Hippocampal formation (tissue), 2 donors: ENCODE measurements at regions not wholly inside any gene's neighbourhood (a gene's known extent, or its start where the extent isn't known, plus 50 kb on each side); places are given as distances from the start of the nearest gene placed in this dataset.
"Not testable (repeated sequence)": the region's sequence is repeated elsewhere in the genome, so short reads cannot be mapped to it uniquely, and the experiment has no call there.

Experiments used
- DNase-seq, 2 donors: peaks; one replicate each; lab custom pipeline; 2025; lab: John Stamatoyannopoulos, UW

DNA sequence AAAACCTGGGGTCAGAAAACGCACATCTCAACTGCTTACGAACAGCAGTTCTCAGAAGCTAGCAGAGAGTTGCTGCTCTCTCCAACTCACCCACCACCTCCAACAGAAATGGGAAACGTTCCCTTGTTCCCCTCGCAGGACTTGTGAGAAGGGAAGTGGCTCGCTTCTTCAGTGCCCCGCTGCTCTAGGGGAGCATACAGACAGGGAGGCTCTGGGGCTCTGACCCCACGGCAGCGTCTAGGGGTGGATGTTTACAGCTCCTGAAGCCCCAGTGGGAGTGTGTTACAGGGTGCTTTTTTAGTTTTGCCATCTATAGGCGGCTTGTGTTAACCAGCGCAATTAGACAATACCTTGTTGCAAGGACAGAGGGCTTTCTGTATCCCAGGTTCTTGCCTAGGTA, 267.7 kb upstream of the ACTBL2 start:
- no peak for DNase-seq

DNA sequence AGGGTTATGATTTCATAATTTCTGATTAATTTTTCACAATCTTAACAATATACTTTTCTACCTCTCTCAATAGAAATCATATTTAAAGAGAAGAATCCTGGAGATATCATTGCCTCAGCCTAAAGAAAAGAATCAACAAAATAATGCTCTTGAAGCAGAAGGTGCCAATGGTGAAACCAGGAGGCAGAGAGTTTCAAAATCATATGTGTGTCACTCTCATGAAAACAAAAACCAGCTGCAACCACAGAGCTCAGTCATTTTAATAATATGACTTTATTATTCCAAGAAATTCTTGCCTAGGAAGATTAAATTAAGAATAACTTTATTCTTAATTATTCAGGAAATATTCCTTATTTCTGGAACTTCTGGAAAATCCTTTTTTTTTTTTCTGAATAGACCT, 266.8 kb upstream of the ACTBL2 start:
- DNase-seq: no peak

DNA sequence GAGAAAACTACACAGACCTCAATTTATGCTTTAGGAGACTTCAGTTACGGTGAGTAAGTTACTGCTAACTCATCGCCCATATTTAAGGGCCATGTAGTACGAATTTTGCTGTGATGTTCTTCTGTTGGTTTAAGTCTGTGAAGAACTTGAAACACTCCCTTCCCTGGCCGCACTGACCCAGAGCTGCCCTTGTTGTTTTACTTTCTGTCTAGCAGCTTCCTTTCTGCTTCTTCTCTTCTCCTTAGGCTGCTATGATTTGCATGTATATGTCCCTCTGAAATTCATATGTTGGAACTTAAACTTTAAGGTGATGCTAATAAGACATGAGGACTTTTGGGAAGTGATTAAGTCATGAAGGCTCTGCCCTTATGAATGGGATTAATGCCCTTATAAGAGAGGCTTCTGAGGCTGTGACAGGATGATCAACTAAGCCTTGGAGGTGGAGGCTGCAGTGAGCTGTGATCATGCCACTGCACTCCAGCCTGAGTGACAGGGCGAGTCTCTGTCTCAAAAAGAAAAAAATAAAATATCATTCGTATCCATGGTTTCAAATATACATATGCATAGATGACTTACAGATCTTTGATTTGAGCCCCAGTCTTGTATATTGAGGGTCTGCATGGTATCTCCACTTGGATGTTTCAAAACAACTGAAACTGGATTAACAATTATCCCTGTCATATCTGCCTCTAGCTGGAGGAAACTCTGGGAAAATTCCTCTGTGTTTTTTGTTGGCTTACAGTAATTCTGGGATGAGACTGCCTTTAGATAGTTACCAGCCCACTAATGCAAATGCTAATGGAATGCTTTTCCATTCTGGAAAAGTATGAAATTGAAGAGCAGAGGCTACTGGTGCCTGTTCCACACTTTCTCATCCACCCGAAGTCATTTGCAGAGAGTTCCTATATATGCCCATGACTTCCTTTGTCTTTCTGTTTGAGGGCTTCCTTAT, 263.4 kb upstream of the ACTBL2 start:
- no peak for DNase-seq

DNA sequence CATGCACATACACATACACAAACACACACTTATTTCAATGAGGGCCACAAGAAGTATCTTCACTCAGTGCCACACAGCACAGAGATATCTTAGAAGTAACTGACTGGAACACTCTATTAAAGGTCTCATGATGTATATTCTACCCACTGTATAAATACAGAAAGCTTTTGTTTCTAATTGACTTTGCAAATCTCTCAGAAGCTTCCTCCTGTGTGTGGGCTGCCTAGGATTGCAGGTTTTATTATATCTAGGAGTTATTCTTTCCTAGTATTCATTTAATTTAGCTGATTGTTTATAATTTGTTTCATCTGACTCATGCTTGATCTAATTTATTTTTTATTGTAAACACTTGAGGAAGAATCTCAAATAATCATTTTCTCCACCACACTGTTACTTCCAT, 262.4 kb upstream of the ACTBL2 start:
- DNase-seq: no peak

DNA sequence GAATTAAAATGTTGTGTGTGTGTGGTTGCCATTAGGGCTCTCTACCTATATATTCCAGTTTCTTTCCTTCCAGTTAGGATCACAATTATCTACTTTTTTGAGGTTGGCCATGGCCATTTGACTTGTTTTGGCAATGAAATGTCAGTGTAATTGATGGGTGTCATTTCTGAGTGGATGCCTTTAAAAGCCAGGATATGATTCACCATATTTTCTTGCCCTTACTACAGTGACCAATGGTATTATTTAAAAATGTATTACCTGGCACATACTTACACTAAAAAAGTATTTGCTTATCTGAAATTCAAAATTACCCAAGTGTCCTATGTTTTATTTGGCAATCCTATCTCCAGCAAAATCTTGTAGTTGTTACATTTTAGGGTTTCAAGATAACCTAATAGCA, 258.7 kb upstream of the ACTBL2 start:
- no peak for DNase-seq

DNA sequence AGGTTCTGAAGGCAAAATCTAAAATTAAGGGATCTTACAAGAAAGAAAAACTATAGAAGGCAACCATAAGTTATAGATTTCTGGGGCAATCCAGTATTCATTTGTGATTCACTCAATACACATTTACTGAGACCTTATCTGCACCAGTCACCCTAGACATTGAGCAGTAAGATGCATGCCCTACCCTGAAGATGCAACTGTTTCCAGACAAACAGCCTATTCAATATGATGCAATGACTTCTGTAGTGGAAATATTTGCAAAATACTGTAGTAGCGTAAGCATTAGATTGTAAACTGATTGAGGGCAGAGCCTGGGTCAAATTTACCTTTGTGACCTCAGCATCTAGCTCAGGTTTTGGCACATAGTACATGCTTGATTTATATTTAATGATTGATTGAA, 256.2 kb upstream of the ACTBL2 start:
- DNase-seq: no peak

DNA sequence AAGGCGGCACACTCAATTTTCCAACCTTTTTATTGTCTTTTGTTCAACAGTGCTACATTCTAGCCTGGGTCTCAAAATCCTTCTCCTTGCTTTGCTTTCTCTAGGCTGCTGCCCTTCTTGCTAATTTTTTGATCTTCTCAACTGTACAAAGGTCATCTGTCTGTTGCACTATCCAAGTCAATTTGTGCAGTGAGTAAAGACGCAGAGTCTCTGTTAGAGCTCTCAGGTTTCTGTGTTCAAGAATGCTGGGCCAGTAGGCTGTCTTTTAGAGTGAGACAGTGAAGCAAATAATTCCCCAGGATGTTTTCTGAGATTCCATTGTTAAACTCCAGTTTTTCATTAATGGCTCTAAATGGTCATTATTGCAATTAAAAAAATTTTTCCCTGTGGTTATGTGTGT, 255.7 kb upstream of the ACTBL2 start:
- DNase-seq: no peak

DNA sequence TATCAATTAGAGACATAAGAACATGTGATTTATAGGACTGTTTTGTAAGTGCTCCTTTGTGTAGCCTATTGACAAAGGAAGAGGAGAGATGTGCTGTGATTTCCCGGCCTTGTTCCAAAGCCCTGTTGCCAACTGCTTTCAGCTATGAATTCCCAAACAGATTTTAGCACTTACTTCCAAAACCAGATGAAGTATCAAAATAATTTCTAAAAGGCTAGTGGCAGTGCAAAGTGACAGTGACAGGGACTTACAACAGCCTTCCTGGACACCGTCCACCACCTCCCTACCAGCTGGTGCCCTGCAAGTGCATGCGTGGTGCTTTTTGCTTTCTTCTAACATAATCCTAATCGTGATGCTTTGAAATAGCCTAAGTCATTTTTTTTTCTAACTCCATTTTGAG, 254.1 kb upstream of the ACTBL2 start:
- peak in 1 of 2 donors; percentile 58 for DNase-seq

DNA sequence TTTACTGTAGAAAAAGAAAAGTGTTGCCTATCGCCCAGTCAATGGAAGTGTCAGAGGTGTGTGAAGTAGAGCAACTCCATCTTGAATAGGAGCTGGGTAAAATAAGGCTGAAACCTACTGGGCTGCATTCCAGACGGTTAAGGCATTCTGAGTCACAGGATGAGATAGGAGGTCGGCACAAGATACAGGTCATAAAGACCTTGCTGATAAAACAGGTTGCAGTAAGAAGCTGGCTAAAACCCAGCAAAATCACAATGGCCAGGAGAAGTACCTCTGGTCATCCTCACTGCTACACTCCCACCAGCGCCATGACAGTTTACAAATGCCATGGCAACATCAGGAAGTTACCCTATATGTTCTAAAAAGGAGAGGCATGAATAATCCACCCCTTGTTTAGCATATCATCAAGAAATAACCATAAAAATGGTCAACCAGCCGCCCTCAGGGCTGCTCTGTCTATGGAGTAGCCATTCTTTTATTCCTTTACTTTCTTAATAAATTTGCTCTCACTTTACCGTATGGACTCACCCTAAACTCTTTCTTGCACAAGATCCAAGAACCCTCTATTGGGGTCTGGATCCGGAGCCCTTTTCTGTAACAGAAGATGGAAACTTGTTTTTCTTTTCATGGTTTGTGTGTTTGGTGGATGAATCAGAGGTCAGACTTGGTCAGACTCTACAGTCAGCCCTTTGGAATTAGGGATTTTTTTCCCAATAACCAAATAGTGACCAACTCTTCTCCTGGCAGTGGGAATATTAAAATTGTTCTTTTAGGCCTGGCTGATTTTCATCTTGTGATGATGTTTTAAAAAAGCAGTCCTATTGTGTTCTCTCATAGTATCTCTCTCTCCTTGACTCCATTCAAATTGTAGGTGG, 252.9 kb upstream of the ACTBL2 start:
- not testable (repeated sequence) for DNase-seq

DNA sequence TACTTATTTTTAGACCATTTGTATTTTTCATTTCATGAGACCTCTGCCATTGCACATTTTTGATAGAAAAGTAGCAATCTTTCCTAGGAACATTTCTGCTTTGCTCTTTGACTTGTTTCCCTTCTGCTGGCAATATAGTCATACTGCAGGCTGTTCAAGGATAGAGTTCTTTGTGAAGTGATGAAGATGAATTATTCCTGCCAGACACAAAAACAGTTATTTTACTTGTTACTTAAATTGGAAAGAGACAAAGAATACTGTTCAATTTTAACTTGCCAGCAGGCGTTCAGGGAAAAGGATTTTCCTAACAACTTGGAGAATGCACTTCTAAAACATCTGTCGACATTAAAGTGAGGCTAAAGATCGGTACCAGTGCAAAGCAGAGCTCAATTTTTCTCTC, 251.7 kb upstream of the ACTBL2 start:
- peak in 1 of 2 donors; percentile 7 for DNase-seq

DNA sequence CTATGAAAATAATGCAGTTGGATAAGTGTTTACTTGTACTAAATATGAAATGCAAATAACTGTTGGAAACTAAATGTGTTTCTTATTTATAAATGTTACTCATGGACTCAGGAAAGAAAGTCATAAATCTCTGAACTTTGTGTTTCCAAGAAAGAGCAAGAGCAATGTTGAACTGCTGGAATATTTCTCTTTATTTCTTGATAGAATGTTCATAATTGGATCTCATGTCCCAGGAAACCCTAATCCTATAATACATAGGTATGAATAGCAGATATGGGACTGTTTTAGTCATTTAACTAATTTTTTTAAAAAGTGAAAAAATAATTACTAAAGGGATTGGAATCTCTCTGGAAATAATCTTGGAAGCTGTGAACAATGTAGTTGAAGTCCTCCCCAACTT, 245.0 kb upstream of the ACTBL2 start:
- DNase-seq: no peak

DNA sequence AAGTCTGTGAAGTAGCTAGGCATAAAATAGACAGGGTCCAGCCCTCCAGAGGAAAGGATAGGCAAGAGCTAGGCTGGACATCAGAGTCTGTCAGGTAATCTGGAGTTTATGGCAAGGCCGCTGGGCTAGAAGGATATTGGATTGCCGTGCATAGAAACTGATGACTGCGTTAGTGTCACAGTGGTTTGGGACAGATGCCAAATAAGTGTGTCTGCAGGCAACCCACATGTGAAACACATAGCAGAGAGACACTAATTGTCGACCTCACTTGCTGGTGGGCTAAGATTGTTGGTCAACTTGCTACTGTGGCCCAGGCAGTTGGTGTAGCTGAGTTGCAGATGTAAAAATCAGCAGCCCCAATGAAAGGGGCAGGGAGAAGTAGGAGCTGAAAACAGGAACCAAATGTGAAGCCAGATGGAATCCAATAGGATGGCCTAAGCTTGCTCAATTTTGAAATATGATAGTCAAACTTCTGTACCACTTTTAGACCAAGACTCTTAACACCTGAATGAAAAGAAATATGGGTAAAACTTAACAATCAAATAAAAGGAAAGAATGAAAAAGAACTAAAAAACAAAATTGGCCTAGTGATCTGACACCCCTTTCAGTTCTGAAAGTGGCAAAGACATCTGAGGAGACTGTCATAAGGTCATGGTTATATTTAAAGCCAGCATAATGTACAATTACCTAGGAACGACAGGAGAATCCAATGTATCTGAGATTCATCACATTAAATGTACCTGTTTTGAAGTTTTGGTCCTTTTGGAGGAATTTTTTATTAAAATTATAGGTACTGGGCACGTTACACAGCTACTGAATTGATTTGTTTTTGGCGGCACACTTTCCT, 243.3 kb upstream of the ACTBL2 start:
- no peak for DNase-seq

DNA sequence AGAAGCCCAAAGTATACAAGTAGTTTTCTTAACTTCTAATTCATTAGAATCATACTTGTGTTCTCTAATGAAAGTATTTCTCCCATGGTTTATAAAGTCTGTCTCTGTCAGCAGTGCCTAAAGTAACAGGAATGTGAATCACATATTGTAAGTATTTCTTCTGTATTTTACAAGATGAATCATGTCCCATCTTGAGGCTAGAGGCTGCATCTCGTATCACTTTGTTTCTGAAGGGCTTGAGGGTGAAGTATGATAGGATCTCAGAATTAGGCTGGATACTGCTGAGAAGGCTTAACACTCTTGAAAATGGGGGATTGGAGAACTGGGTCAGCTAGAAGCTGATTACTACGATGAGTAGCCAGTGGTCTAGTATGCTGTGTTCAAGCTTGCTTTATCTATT, 242.2 kb upstream of the ACTBL2 start:
- no peak for DNase-seq

DNA sequence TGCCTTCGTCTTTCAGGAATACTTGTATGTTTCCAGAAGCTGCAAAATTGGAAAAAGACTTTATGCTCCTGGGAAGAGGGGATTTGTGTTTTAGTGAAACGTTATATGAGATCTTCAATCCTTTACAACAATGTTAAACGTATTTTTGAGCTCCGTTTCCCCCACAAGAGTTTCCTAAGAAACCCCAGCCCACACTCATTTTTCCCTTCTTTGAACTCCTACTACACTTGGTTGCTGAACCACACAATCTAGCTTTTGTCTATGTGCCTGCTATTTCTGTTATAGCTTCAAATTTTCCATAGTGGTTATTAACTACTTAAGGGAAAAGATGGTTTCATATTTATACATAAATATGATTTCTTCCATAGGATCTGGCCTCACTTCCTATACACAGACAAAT, 238.6 kb upstream of the ACTBL2 start:
- DNase-seq: no peak

DNA sequence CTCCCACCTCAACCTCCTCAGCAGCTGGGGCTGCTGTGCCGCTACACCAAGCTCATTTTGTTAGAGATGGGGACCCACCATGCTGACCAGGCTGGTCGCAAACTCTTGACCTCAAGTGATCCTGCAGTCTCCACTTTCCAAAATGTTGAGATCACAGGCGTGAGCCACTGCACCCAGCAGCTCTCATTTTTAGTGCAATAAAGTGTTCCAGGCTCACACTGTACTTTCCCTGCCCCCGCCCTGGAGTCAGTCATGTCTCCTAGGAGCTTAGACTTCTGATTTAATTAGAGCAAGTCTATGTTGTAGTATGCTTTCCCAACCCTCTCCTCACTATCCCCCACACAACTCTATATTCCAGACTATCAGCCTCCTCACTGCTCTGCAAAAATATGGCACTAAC, 238.0 kb upstream of the ACTBL2 start:
- no peak for DNase-seq

DNA sequence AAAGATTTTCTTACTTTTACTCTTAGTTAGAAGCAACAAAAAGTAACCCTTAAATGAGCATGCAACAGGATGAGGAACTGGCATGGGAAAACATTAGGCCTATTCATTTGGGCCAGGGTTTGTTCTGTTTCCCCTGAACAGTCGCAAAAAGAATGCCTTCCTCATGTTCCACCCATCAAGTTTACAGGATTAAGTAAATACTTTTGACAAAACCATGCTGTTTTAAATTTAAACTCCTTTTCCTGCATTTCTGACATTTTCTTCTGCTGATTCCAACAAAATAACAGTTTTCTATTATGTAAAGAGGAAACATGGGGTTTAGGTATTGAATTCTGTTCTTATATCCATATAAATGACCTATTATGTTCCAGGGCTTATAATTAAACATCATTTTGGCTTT, 236.6 kb upstream of the ACTBL2 start:
- DNase-seq: no peak

DNA sequence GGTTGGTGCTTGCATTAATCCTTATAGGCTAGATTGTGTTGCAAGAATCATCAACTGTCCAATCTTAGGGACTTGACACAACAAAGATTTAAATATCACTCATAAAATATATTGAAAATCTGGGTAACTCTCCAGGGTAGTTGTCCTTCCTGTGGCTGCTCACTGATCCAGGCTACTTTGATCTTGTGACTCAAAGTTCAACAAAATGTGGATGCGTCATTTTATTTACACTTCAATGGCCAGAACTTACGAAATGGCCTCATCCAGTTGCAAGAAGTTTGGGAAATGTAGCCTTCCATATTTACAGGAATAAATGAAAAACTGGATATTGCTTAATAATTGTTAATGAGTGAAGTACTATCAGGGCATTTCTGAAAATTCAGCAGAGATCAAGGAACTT, 235.5 kb upstream of the ACTBL2 start:
- no peak for DNase-seq

DNA sequence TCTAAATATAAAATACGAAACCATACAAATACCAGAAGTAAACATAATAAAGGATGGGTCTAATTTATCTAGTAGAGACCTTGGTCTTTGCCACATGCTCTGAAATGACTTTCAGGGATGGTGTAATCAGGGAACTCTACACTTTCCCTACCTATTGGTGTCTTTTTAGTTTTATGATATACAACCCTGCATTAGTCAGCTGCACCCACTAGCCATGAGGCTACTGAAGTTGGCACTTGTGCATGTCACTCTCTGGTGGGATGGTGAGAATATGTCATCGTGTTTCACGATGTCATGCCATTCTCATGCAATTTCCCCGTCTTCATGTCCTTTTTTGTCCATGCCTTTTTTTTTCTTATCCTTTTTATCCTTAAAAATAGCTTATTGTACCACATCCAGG, 234.9 kb upstream of the ACTBL2 start:
- DNase-seq: no peak

DNA sequence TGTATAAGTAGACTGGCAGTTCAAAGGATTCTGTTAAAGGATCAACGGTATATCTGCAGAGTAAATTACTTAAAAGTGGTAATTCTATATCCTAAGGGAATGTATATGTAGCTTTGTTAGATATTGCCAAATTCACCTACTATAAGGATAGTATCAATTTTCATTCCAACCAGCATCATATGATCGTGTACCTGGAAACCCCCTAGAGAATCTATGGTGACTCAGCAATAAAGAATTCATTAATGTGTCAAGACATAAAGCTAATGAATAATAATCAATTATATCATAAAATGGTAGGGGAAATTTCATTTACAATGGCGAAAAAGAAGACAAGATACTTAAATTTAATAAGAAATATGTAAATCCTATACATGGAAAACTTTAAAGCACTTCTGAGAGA, 234.1 kb upstream of the ACTBL2 start:
- no peak for DNase-seq

DNA sequence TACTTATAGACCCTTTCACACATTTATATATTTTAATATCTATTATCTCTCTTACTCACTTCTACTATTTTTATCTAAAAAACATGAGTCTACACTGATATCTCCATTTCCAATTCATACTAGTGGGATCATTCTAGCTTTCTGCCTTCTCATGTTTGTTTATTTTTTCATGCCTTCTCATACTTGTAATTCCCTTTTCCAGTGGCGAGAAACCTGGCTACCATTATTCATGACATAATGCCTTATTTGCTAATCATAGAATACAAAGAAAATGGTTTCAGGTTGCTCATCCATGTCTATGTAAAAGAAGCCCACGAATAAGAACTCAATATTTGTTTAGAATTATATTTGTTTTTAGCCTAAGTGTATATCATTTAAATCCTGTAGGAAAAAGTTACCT, 232.7 kb upstream of the ACTBL2 start:
- DNase-seq: no peak

DNA sequence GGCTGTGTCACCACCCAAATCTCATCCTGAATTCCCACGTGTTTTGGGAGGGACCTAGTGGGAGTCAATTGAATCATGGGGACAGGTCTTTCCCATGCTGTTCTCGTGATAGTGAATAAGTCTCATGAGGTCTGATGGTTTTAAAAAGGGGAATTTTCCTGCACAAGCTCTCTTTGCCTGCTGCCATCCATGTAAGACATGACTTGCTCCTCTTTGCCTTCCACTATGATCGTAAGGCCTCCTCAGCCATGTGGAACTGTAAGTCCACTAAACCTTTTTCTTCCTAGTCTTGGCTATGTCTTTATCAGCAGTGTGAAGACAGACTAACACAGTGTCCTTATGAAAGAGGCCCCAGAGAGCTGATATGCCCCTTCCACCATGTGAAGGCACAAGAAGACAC, 230.9 kb upstream of the ACTBL2 start:
- DNase-seq: not testable (repeated sequence)

DNA sequence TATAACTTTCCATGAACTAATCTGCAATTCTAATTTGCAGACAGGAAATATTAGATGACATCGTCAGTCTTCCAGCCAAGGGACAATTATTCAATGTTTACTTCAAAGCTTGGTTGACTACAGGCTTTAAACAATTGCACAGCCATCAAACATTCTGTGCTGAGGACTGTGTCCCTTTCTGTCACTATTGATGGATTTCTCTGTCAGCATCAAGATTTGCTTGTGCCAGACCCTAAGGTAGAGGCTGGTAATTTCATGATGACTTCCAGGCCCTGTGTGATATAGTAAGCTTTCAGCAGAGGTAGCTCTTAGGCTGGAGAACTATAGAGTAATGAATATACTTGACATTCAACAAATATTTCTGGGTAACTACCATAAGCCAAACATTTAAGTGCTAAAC, 229.3 kb upstream of the ACTBL2 start:
- DNase-seq: no peak
